NK-92 treated with Interleukin-12 subunit alpha and Interleukin-12 subunit beta, amount 100 ng/mL, for 24 hours (cell line): ENCODE measurements at regions not wholly inside any gene's neighbourhood (a gene's known extent, or its start where the extent isn't known, plus 50 kb on each side); places are given as distances from the start of the nearest gene placed in this dataset.
"Not testable (repeated sequence)": the region's sequence is repeated elsewhere in the genome, so short reads cannot be mapped to it uniquely, and the experiment has no call there.

Experiments
- DNase-seq: peaks from one replicate; lab custom pipeline; 2025; lab: John Stamatoyannopoulos, UW

DNA sequence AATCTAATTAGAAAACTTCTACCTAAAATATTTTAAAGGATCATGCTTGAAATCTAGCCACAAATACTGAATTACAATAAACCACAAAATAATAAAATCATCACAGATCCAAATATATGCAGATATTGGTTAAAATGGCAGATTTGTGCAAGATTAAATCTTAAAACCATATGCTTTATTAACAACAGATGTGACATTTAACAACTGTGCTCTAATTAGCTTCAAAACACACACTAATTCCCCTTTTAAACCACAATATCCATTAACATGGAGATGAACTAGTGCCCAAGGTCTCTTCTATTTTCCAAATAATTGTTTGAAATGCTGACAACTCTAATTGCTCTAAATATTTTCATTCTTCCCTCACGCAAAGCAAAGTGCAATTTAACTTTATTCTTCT is 1530.3 kb downstream of the SI start:
- DNase-seq, result no peak

DNA sequence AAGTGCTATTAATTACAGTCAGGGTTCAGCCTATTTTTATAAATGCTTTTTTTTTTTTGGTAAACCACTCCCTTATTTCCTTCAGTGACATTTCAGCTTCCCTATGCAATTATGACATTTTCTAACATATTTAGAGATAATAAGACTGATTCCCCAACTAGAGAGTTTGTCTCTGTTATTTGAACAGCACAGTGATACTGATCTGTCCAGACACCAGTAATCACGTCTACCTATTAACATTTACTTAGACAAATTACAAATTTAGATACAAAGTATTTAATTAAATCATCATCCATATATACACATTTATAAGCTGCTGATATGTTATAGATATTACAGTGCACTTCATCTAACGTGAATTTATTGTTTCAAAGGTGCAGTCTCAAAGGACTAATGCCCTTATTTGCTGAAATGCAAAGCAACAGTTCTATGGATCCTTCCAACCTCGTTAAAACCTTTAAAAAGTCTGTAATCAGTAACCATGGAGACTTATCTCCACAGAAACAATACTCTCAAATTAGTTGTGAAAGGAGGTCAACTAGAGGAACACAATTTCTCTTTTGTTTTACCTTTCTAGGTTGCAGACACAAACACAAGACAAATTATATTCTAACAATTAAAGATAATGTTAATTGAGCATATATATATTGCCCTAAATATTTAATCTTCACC is 1531.1 kb downstream of the SI start:
- DNase-seq, result no peak

DNA sequence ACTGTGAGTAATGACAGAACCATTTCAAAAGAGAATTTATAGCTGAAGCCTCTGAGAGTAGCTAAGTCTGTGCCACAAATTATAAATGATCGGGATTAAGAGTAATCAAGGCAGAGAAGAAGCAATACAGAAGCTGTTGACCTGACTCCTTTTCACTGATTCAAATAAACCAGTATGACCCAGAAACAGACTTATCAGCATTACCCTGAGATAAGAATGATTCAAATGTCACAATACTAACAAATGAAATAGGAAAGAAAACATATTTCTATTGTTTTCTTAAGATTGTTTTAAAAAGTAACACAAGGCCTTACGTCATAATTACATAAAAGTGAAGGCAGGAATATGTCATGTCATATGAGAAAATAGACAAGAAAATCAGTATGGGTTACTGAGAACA is 1534.6 kb downstream of the SI start:
- DNase-seq, result no peak

DNA sequence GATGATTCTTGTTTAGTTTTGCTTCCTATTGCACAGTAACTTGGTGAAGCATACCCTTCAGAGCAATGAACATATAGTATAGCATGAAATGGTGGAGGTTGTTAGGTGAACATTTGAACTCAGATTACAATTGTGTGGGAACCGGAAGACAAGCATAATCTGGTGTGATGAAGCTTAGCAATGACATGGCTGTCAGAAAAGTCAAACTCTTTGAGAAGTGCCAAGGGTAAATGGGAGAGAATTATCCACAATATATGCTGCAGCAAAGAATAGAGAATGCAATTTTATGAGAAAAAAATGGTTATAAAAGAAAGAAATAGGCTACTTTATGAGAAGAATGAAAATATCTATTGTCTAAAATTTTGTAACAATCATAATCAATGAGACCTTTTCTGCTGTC is 1536.7 kb downstream of the SI start:
- no peak for DNase-seq

DNA sequence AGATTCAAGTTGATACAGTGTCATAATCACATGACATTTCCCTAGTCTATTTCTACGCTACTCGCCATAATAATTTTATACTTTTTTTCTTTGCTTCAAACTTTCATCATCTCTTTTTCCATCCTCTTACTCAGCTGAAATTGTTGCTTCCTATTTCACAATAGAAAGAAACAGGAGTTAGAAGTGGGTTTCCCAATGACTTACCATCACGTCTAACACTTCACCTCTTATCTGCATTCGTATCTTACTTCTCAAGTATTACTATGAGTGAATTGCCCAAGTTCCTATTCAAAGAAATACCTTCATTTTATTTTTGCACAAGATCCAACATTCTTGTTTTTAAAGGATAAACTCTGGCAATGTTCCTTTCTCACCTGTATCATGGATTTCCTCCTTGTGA is 1539.9 kb downstream of the SI start:
- no peak for DNase-seq

DNA sequence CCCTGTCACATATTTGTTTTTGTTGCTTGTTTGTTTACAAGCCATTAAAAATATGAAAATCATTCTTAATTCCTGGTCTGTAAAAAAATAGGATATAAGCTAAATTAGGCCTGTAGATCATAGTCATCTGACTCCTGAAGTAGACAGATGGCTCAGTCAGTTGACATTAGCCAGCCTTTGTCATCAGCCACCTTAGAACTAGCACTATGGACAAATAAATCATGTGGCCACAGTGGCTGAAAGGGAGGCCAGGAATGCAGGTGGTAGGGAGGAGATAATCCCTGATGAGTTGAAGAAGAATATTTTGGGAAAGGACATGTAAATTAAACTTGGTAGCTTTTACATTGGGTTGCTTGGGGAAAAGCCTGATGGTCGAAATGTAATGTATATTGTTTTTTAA is 1544.9 kb downstream of the SI start:
- no peak for DNase-seq

DNA sequence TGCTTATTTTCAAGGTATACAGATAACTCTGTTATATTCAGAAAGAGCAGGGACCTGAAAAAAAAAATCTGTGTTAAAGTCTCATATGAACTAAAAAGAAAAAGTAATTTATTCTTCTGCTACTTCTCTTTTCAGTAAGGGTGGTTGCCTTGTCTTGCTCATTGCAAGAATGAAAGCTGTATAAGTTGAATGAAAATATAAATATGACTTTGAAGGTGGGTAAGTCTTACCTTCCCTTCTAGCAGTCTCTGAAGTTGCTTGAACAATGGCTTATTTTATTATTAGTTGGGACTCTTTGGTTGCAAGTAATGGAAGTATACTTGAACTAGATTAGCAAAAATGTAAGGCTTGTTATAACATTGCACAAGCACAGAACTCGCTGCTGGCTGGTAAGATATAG is 1554.9 kb downstream of the SI start:
- DNase-seq, result no peak

DNA sequence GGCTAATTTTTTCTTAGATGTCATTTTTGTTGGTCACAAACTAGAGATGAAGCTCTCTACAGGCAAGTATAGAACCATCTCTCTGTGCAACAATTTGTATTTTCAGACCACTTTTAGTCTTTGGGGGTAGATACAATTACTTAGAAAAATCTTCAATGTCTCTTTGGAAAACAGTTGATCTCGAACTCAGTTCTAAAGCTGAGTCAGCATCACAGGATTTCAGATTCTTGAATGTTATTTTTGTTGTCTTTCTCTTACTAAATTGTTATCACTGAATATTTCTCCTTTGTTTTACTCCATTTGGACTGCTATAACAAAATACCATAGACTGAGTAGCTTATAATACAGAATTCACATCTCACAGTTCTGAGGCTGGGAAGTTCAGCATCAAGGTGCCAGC is 1557.0 kb downstream of the SI start:
- no peak for DNase-seq

DNA sequence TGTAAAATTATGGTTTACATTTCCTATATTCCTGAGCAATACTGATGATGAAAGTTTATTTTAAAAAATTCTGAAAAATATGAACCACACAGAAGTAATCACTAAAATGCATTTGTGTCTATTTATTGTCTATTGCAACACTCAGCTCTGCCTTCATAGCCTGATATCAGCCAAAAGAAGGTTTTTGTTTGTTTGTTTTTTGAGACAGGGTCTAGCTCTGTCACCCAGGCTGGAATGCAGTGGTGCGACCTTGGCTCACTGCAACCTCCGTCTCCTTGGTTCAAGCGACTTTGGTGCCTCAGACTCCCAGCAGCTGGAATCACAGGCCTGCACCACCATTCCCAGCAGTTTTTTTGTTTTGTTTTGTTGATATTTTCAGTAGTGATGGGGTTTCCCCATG is 1560.2 kb downstream of the SI start:
- no peak for DNase-seq

DNA sequence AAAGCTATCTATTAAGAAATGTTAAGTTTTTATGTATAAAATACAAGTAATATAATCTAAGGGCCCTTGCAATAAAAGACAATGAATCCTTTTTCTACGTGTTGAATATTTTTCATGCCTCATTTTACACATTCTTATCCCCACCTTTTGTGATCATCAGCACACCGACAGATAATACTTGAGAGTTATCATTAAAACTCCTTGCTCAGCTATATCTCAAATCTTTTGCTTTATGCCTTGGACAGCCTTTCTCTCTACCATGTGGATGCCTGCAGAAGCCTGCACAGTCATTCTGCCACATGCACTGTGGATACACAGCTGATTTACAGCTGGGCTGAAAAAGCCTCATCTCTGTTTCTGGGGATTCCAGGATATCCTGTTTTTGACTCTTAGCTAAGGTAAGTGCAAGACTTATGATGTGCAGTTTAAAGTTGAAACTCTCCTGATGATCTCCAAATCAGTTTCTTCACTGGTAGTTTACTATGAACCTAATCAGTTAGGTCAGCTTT is 1565.1 kb downstream of the SI start:
- DNase-seq, result no peak

DNA sequence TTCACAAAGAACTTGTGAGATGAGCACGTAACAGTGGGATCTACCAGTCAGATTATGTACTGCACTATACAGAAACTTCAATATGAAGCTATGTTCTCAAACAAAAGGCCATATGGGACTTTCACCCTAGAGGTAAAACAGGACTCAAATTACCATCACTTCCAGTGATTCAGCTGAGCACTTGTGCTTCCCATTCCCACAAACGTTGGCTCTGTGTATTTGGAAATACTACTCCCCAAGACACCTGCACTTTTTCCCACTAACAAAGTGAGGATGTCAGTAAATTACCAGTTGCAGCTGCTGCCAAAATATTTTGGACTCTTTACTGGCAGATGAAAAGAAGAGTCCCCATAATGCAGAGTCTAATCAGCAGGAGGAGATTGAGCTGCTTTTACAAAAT is 1570.1 kb downstream of the SI start:
- DNase-seq, result no peak

DNA sequence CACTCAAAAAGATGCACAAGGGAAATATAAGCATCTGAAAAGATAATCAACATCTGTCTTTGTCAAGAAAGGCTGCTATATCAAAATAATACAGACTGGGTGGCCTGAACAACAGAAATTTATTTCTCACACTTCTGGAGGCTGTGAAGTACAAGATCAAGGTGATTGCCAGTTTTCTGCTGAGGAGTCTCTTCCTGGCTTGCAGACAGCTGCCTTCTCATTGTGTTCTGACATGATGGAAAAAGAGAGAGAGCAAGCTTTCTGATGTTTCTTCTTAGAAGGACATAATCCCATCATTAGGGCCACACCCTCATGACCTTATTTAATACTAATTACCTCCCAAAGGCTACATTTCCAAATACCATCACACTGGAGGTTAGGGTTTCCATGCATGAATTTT is 1573.3 kb downstream of the SI start:
- no peak for DNase-seq

DNA sequence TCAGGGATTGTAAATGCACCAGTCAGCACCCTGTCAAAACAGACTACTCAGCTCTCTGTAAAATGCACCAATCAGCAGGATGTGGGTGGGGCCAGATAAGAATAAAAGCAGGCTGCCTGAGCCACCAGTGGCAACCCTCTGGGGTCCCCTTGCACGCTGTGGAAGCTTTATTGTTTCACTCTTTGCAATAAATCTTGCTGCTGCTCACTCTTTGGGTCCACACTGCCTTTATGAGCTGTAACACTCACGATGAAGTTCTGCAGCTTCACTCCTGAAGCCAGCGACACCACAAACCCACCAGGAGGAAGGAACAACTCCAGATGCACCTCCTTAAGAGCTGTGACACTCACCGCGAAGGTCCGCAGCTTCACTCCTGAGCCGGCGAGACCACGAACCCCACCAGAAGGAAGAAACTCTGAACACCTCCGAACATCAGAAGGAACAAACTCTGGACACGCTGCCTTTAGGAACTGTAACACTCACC is 1578.5 kb downstream of the SI start:
- DNase-seq, result not testable (repeated sequence)

DNA sequence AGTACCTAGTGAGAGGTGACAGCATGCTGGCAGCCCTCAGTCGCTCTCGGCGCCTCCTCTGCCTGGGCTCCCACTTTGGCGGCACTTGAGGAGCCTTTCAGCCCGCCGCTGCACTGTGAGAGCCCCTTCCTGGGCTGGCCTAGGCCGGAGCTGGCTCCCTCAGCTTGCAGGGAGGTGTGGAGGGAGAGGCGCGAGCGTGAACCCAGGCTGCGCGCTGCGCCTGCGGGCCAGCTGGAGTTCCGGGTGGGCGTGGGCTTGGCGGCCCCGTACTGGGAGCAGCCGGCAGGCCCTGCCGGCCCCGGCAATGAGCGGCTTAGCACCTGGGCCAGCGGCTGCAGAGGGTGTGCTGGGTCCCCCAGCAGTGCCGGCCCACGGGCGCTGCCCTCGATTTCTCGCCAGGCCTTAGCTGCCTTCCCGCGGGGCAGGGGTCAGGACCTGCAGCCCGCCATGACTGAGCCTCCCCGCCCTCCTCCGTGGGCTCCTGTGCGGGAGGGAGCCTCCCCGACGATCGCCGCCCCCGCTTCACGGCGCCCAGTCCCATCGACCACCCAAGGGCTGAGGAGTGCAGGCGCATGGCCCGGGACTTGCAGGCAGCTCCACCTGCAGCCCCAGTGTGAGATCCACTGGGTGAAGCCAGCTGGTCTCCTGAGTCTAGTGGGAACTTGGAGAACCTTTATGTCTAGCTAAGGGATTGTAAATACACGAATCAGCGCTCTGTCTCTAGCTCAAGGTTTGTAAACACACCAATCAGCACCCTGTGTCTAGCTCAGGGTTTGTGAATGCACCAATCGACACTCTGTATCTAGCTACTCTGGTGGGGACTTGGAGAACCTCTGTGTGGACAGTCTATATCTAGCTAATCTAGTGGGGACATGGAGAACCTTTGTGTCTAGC is 1579.2 kb downstream of the SI start:
- not testable (repeated sequence) for DNase-seq

DNA sequence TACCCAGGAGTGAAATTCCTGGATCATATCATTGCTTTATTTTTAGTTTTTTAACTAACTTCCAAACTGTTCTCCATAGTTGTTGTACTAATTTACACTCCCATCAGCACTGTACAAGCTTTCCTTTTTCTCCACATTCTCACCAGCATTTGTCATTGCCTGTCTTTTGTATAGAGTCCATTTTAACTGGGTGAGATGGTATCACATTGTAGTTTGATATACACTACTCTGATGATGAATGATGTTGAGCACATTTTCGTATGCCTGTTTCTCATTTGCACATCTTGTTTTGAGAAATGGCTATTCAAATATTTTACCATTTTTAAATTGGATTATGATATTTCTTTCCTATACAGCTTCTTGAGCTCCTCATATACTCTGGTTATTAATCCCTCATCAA is 1586.6 kb downstream of the SI start:
- no peak for DNase-seq

DNA sequence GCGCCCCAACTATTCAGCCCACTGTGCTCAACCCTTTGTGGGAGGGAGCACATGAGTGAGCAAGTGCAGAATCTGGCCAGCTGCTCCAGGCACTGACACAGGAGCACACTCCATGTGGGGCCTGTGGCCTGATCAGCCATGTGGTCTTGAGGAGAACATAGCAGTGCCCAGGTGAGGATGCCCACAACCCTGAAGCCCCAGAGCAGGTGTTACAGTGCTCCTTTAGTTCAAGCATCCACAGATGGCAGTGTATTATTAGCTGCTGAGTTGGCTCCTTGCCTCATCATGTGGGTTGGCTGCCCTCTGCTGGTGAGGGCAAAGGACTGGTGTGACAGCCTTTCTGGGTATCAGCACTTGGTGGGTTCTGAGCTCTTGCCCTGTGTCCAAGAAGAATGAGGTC is 1588.2 kb downstream of the SI start:
- peak; percentile 33 for DNase-seq

DNA sequence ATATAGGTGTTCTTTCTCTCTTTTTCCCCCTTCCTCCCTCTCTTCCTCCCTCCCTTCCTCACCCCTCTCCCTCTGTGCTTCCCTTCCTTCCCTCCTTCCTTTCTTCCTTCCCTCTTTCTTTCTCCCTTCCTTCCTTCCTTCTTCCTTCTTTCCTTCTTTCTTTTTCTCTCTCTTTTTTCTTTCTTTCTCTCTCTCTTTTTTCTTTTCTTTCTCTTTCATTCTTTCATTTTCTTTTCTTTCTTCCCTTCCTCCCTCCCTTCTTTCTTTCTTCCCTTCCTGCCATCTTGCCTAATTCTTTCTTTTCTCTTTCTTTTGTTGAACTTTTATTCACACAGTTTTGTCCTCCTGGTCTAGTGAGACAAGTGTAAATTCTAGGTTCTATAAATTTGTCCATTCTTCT is 1595.6 kb downstream of the SI start:
- DNase-seq, result no peak

DNA sequence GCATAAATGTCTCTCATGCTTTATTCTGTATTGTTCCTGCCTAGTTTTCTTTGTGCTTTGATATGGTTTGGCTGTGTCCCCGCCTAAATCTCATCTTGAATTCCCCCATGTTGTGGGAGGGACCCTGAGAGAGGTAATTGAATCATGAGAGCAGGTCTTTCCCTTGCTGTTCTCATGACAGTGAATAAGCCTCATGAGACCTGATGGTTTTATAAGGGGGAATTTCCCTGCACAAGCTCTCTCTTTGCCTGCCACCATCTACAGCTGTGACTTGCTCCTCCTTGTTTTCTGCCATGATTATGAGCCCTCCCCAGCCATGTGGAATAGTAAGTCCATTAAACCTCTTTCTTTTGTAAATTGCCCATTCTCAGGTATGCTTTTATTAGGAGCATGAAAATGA is 1596.6 kb downstream of the SI start:
- no peak for DNase-seq

DNA sequence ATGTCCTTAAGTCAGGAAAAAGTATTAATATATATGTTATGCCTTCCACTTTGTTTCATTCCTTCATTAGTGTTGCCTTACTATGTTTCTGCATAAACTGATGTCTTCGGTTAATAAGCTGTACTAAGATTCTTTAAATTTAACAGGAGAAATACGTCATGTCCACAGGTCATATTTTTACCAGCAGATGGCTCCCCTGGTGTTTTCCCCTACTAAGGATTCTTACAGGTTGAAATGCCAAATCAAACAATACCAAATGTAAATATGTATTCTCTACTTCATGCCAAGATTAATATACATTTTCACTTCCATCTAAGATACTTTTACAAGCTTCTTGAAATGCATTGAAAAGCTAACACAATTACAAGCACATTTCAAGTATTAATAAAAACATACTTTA is 1602.1 kb downstream of the SI start:
- no peak for DNase-seq

DNA sequence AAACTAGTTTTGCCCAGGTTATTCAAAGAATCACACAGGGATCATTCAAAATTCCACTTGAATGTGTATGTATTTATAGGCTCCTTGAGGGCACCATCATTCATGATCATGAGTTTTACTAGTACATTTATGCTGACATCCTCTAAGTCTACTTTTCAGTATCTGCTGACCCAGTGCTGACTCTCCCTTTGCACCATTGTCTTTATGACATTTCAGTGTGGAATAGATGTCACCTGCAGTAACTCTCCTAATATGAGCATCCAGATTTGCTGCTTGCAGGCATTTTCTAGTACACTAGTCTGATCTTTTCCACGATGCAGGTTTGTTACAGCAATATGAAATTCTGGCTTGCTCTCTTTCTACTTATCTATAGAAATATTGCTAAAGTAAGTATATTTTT is 1603.5 kb downstream of the SI start:
- DNase-seq, result no peak

DNA sequence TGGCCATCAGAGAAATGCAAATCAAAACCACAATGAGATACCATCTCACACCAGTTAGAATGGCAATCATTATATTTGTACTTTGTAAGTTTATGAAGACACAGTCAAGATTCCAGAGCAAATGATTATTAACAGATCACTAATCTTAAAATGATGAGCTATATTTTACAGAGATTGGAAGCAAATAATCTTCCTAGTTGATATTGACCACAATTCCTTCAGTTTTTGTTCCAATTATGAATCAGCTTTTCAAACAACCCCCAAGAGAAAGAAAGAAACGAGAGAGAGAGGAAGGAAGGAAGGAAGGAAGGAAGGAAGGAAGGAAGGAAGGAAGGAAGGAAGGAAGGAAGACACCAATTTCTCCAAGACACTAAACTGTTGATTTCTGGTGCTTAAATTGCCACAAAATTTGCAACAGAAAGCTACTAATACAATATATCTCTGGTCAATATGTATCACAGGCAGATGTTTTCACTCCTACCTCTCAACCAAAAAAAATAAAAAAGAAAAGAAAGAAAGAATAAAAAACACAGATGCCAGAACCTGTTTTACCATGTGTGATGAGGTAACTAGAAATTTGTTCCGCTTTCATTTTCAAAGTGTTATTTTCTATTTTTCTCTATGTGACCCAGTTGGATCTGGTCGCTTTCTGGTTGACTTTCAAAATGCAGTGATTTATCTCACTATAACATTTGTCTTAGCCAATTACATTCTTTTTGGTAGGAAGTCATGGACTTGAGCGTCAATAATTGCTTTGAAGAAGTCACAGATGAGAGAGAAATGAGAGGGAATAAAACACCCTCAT is 1609.6 kb downstream of the SI start:
- DNase-seq, result no peak

DNA sequence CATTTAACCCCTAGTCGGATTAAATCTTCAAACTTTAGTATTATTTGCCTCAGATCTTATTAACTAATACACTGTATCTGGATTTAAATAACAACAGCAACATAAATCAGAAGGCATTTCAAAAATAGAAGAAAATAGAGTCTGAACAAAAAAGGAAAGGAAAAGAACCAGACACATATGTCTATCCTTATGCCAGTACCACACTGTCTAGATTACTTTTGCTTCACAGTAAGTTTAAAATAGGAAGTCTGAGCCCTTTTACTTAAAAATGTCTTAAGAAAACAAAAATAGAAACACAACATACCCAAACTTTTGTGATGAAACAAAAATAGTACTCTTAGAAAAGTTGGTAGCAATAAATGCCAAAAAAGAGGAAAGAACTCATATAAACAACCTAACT is 1615.8 kb downstream of the SI start:
- no peak for DNase-seq

DNA sequence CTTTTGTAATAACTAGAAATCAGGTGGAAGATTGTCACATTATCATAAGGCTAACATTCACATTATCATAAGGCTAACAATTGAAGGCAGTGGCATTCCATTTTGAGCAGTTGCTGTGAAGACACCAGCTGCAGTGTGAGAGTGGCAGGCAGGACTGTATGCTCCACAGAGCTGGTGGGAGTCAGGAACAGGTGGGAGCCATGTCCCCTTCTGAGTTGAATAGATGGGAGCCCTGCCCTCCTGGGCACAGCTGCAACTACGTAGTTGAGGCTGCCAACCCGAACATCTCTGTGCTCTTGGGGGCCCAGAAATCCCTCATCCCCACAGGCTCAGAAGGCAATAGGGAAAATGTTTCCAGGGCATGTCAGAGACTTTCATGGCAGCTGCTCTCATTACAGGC is 1627.6 kb downstream of the SI start:
- no peak for DNase-seq
